Psoas muscle (tissue), 7 donors: ENCODE measurements at regions not wholly inside any gene's neighbourhood (a gene's known extent, or its start where the extent isn't known, plus 50 kb on each side); places are given as distances from the start of the nearest gene placed in this dataset.

ENCODE experiments used
- ATAC-seq, 4 donors: fragments of 200-7000 bp; cut with Tn5 transposase; one replicate each; pipeline ENCODE4 v1.9.1; 2020; ENCODE audit warnings: moderate library complexity in 3 of 4, mild to moderate bottlenecking in 2 of 4
- DNase-seq, 2 donors: peaks; one replicate each; pipeline ENCODE4 v3.0.0-alpha.2; 2020
- H3K27ac ChIP-seq: fragments of 200-600 bp; one replicate; pipeline ENCODE4 v1.8.0; 2022
- H3K27me3 ChIP-seq, 3 donors: fragments of 200-600 bp in 1 of 3; one replicate each; pipeline versions ENCODE4 v1.6.1 to v1.8.0; 2013 to 2022; ENCODE audit warnings: low read length in 2 of 3, mild to moderate bottlenecking in 2 of 3, moderate library complexity in 1 of 3; ENCODE audit not compliant: insufficient read depth in 3 of 3
- H3K36me3 ChIP-seq, 2 donors: fragments of 200-600 bp in 1 of 2; one replicate each; pipeline versions ENCODE4 v1.6.1 to v1.8.0; 2013 to 2022; ENCODE audit warnings: low read depth in 1 of 2, mild to moderate bottlenecking in 1 of 2, moderate library complexity in 1 of 2; ENCODE audit not compliant: insufficient read depth in 1 of 2
- H3K4me1 ChIP-seq: fragments of 200-600 bp; one replicate; pipeline ENCODE4 v1.8.0; 2022
- H3K4me3 ChIP-seq: fragments of 200-600 bp; one replicate; pipeline ENCODE4 v1.8.0; 2022; ENCODE audit warnings: mild to moderate bottlenecking
- H3K9me3 ChIP-seq: fragments of 200-600 bp; one replicate; pipeline ENCODE4 v1.8.0; 2022
- WGBS, 3 donors: extraction: QIAGEN DNeasy Blood & Tissue Kit; methylation state at CpG; one replicate each; pipeline versions ENCODE4 v1.1.6 to v1.1.7; 2013; 5-methylcytosine and 5-hydroxymethylcytosine counted together
- intact Hi-C, 2 donors: fragments of 100-400 bp; cut with DNase I; formaldehyde crosslinking; loops; one replicate each; pipeline versions ENCODE4 v1.11.0 to v1.14.2; 2022
- TF ChIP-seq, protein P1 (sequence below): fragments of 200-600 bp; IDR thresholded peaks from one replicate; pipeline ENCODE4 v1.8.0; 2022; ENCODE audit warnings: antibody characterized with exemption
- donor health status: healthy with polysubstance abuse.
- donor health status: DM: no; HTN: no; CAD: no; lungs with moderate emphysema.
- donor health status: Bipolar disorder and iron deficiency.
- donor health status: healthy.
- donor health status: DM: yes; HTN: yes; CAD: no.
- donor health status: DM: no; HTN: no; CAD: no.
- donor health status: DM: yes; HTN: yes; CAD: no.

DNA sequence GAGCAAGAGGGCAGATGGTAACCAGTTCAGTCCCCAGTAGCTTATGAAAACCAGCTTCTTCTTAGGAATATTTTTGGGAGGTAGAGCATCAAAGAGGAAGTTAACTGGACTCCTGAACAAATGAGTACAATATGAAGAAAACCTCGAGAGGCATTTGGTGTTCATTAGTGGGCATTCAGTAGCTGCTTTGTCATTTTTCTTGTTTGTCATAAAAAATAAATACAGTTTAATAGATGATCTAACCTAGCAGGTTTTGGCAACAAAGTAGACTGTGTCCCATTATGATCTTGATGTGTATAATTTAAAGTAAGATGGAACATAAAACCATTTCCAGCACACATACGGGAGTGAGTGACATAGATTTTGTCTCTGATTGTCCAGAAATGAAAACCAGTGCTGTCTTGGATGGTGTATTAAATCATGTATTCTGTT lies 173.1 kb downstream of the HS3ST3A1 start:
- no peaks in the 10 kb centered on the region for H3K4me1 ChIP-seq
- TF ChIP-seq, protein P1, sequence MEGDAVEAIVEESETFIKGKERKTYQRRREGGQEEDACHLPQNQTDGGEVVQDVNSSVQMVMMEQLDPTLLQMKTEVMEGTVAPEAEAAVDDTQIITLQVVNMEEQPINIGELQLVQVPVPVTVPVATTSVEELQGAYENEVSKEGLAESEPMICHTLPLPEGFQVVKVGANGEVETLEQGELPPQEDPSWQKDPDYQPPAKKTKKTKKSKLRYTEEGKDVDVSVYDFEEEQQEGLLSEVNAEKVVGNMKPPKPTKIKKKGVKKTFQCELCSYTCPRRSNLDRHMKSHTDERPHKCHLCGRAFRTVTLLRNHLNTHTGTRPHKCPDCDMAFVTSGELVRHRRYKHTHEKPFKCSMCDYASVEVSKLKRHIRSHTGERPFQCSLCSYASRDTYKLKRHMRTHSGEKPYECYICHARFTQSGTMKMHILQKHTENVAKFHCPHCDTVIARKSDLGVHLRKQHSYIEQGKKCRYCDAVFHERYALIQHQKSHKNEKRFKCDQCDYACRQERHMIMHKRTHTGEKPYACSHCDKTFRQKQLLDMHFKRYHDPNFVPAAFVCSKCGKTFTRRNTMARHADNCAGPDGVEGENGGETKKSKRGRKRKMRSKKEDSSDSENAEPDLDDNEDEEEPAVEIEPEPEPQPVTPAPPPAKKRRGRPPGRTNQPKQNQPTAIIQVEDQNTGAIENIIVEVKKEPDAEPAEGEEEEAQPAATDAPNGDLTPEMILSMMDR, result no peak
- DNase-seq (no peak), ATAC-seq (no peak)
- H3K27ac ChIP-seq, result no peak overlapping the region
- H3K4me3 ChIP-seq, result no peak overlapping the region
- no peaks in the 10 kb centered on the region for H3K36me3 ChIP-seq
- WGBS, 3 donors, result 64 to 75% (median 69%) methylated on average over 2 of the region's 2 CpGs
- intact Hi-C loops, result no loop called here
- no peaks in the 10 kb centered on the region for H3K9me3 ChIP-seq
- H3K27me3 ChIP-seq, result peaks cover 0 to 2% (median 0%) of the 10 kb centered on the region in 3 donors

DNA sequence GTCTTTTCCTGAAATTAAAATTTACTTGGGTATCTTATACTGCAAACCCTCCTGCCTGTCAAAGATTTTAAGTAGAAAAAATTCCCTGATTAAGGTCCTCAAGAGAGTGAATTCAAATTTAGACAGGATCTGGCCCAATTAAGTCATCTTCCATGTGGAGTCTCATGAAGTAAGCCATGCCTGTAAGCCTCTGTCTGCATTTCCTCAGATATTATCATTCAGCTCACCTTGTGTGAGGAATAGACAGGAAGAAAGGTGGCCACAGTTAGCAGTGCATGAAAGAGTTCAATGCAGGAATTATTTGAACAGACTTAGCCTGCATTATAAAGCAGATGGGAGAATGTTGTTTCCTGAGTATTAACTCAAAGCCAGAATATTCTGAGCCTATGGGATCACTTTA lies 174.7 kb downstream of the HS3ST3A1 start:
- no peaks in the 10 kb centered on the region for H3K4me1 ChIP-seq
- H3K4me3 ChIP-seq, result no peak overlapping the region
- no peaks in the 10 kb centered on the region for H3K36me3 ChIP-seq
- TF ChIP-seq, protein P1, result no peak
- DNase-seq, result no peak
- no peaks in the 10 kb centered on the region for H3K9me3 ChIP-seq
- H3K27ac ChIP-seq, result no peak overlapping the region
- intact Hi-C loops, result no loop called here
- no peak for ATAC-seq
- no peaks in the 10 kb centered on the region for H3K27me3 ChIP-seq

DNA sequence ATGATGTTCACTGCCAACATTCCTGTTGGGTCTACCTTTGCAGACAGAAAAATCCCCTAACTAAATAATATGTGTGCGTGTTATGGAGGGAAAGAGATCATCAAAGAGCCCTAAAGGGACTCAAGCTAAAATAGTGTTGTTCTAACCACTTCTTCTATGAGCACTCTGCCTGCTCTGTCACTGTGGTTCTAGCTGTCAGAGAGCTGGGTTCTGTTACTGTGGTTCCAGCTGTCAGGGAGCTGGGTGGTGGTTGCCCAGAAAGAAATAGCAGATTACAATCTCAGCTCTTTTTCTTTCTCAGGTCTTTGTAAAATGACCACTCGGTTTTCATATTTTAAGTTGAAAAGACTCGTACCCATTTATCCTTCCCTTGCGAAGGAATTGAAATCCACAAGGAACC lies 176.3 kb downstream of the HS3ST3A1 start:
- H3K27ac ChIP-seq, result no peak overlapping the region
- TF ChIP-seq, protein P1, result no peak
- DNase-seq, result no peak
- no peak overlapping the region for H3K4me3 ChIP-seq
- H3K9me3 ChIP-seq, result no peaks in the 10 kb centered on the region
- 91 to 94% (median 91%) methylated on average over 4 of the region's 4 CpGs for WGBS, 3 donors
- H3K36me3 ChIP-seq, result no peaks in the 10 kb centered on the region
- no peaks in the 10 kb centered on the region for H3K4me1 ChIP-seq
- intact Hi-C loops, result no loop called here
- H3K27me3 ChIP-seq, result no peaks in the 10 kb centered on the region
- no peak for ATAC-seq

DNA sequence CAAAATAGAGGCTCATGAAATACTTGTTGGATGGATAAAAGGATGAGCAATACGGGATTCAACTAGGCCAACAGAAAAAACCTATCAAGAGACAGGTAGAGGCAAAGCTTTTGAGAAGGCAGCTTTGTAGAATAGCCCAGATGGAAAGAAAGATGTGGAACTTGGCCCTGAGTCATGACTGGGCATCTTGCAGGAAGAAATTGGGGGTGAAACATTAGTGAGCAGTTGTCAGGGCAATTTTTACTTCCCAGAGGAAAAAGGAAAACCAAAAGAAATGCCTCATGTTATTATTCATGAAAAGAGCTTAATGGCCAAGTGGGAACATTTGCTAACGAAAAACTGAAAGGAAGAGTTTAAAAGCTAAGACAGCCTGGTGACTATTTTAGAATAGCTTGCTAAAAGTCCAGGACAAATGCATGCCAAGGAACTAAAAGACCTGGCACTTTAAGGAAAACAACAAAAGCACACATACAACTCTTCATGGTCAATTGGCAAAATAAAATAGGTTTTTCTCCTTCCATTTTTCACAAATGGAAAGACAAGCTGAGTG lies 180.1 kb downstream of the HS3ST3A1 start:
- TF ChIP-seq, protein P1, result no peak
- no peak for DNase-seq
- Histone ChIP-seq H3K36me3 (no peaks in the 10 kb centered on the region), H3K9me3 (no peaks in the 10 kb centered on the region), H3K4me3 (no peak overlapping the region), H3K27me3 (no peaks in the 10 kb centered on the region), H3K27ac (no peak overlapping the region), H3K4me1 (no peaks in the 10 kb centered on the region)
- WGBS, 3 donors, result 62 to 75% (median 64%) methylated on average over 2 of the region's 2 CpGs
- intact Hi-C loops, result no loop called here
- no peak for ATAC-seq

DNA sequence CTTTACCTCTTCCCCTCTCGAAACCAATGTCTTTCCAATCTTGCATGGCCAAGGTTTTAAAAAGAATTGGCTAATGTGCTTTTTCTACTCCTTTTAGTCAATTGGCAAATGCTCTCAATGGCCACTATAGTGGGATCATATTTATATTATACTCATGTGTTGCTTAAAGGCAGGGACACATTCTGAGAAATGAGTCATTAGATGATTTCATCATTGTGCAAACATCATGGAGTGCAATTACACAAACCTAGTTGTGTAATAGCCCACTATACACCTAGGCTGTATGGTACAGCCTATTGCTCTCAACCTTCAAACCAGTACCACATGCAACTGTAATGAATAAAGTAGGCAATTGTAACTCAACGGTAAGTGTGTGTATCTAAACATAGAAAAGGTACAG lies 180.9 kb downstream of the HS3ST3A1 start:
- intact Hi-C loops, result no loop called here

More for the DNA sequence above, 180.9 kb downstream of the HS3ST3A1 start:
- Histone ChIP-seq H3K4me1 (no peaks in the 10 kb centered on the region), H3K4me3 (no peak overlapping the region), H3K27me3 (no peaks in the 10 kb centered on the region), H3K27ac (no peak overlapping the region), H3K36me3 (no peaks in the 10 kb centered on the region), H3K9me3 (no peaks in the 10 kb centered on the region)
- ATAC-seq (no peak), DNase-seq (no peak)
- TF ChIP-seq, protein P1, result no peak
- 36 to 95% (median 87%) methylated on average over 2 of the region's 2 CpGs for WGBS, 3 donors
